PC-3 (cell line): ENCODE measurements at regions not wholly inside any gene's neighbourhood (a gene's known extent, or its start where the extent isn't known, plus 50 kb on each side); places are given as distances from the start of the nearest gene placed in this dataset.
"Not testable (repeated sequence)": the region's sequence is repeated elsewhere in the genome, so short reads cannot be mapped to it uniquely, and the experiment has no call there.

Experiments used
- CTCF ChIP-seq: fragments of 300-600 bp; sonication (generic); conservative IDR thresholded peaks from 2 replicates; pipeline ENCODE4 v1.5.1; 2017; ENCODE audit warnings: antibody characterized with exemption, low read depth, mild to moderate bottlenecking, low read length
- EZH2phosphoT487 ChIP-seq: fragments of 300-600 bp; sonication (generic); IDR thresholded peaks from 2 replicates; pipeline ENCODE4 v1.6.1; 2018; ENCODE audit warnings: mild to moderate bottlenecking, antibody characterized with exemption, low read length, borderline replicate concordance

GRCh38 chr13:18697851-18698250 is 483.8 kb downstream of the TUBA3C start:
- TF ChIP-seq EZH2phosphoT487, CTCF: not testable (repeated sequence)
